Omental fat pad (tissue), 3 donors: ENCODE measurements at regions not wholly inside any gene's neighbourhood (a gene's known extent, or its start where the extent isn't known, plus 50 kb on each side); places are given as distances from the start of the nearest gene placed in this dataset.

Experiments
- ATAC-seq: fragments of 150-250 bp; one replicate; pipeline ENCODE4 v1.9.1; 2016; ENCODE audit warnings: mild to moderate bottlenecking, moderate library complexity; ENCODE audit not compliant: low FRiP score
- DNase-seq: peaks from one replicate; pipeline ENCODE4 v3.0.0-alpha.2; 2019; ENCODE audit warnings: low spot score
- TF ChIP-seq, protein P1 (sequence below), 3 donors: fragments of 450-650 bp; IDR thresholded peaks; one replicate each; pipeline ENCODE4 v1.5.1; 2016 to 2017; ENCODE audit warnings: antibody characterized with exemption in 3 of 3, mild to moderate bottlenecking in 3 of 3, moderate library complexity in 2 of 3

DNA sequence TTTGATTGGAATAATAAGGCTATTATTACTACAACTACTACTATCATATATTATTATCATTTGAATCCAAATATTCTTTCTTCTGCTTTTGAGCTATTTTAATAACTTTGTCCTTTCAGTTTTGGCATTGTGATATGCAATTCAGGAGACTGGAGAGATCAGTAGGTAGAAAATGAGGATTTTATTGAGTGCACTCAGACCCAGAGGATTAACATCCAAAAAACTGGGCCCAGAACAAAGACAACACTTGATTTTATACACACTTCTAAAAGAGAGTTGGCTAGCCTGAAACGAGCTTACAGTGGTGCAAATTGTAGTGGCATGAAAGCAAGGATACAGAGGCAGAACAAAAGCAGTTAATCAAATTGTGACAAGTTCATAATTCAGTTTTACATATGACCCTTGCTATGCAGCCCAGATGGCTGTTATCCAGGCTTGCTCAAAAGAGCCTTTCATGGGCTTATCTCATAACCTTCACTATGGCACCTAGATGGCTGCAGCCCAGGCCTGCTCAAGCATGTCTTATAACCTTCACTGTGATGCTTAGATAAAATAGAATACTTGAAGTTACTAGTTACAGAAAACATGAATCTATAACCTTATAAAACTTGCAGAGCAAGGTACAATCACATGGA lies 796.3 kb upstream of the RAG2 start:
- ATAC-seq (no peak), DNase-seq (no peak)
- TF ChIP-seq, protein P1, sequence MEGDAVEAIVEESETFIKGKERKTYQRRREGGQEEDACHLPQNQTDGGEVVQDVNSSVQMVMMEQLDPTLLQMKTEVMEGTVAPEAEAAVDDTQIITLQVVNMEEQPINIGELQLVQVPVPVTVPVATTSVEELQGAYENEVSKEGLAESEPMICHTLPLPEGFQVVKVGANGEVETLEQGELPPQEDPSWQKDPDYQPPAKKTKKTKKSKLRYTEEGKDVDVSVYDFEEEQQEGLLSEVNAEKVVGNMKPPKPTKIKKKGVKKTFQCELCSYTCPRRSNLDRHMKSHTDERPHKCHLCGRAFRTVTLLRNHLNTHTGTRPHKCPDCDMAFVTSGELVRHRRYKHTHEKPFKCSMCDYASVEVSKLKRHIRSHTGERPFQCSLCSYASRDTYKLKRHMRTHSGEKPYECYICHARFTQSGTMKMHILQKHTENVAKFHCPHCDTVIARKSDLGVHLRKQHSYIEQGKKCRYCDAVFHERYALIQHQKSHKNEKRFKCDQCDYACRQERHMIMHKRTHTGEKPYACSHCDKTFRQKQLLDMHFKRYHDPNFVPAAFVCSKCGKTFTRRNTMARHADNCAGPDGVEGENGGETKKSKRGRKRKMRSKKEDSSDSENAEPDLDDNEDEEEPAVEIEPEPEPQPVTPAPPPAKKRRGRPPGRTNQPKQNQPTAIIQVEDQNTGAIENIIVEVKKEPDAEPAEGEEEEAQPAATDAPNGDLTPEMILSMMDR (IDR thresholded peaks at IDR 0.05): no peak

DNA sequence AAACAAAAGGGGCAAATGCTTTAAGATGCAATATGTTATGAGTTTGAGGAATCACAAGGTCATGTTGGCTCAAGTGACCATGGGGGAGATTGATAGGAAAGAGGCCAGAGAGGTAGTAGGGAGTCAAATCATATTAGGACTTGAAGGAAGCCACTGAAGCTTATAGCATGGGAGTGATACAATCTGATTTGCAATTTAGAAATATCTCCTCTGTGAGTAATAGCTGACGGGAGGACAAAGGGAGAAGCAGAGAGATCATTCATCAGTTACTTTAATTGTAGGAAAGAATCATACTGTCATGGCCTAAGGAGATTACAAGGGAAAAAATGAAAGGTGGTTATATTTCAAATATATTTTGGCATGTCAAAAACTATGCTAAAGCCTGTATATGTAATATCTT lies 793.6 kb upstream of the RAG2 start:
- TF ChIP-seq, protein P1 (IDR thresholded peaks at IDR 0.05): no peak
- DNase-seq (no peak), ATAC-seq (no peak)

DNA sequence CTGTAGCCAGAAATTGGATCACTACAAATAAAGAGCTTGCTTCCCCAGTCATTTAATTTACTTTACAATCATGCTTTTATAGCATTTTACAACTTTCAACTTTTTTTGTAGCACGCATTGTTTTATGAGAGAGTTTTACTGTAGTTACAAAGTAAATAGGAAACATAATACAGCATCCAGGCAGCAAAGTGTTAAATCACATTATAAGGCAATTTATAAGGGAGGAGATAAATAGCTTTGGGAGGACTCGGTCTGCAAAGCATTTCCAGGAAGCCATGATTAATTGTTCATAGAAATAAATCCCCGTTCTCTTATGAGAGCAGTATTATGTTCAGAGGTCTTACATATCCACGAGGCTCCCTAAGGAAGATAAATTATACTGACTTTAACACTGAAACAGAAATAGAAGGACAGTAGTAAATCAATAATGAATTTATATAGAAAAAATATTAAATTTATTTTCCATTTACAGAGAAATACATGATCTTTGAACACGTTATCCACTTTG lies 792.6 kb upstream of the RAG2 start:
- TF ChIP-seq, protein P1 (IDR thresholded peaks at IDR 0.05): no peak

DNA sequence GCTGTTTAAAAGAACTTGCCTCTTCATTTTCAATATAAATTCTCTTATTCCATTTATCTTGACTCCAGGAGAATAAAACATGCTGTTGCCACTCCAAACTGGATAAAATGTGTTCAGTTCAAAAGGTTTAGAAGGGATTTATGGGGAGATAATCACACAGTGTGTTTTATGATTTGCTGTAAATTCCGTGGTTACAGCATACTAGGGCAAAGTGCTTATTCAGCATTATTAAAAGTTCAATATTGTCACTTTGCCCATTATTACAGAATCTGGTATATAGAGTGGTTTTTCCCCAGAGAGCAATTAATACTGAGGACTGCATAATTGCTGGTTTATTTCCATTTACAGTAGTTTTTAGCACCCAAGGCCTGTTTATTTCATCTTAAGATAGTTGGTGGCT lies 780.9 kb upstream of the RAG2 start:
- ATAC-seq (no peak), DNase-seq (no peak)
- TF ChIP-seq, protein P1 (IDR thresholded peaks at IDR 0.05): no peak

More for the DNA sequence above, 792.6 kb upstream of the RAG2 start:
- no peak for DNase-seq
- ATAC-seq: no peak

DNA sequence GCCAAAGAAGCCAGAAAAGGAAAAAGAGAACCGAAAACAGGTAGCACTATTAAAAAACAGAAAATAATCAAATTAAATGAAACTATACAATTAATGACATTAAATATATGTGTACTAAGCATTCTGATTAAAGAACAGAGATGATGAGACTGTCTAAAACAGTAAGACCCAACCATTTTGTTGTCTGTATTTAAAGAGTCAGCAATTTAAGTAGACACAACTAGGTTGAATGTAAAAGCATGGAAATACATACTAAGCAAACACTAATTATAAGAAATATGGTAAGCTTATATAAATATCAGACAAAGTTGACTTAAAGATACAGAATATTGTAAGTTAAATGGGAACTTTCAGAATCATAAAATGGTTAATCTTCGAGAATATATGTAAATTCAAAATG lies 774.6 kb upstream of the RAG2 start:
- TF ChIP-seq, protein P1 (IDR thresholded peaks at IDR 0.05): no peak
- DNase-seq (no peak), ATAC-seq (no peak)

DNA sequence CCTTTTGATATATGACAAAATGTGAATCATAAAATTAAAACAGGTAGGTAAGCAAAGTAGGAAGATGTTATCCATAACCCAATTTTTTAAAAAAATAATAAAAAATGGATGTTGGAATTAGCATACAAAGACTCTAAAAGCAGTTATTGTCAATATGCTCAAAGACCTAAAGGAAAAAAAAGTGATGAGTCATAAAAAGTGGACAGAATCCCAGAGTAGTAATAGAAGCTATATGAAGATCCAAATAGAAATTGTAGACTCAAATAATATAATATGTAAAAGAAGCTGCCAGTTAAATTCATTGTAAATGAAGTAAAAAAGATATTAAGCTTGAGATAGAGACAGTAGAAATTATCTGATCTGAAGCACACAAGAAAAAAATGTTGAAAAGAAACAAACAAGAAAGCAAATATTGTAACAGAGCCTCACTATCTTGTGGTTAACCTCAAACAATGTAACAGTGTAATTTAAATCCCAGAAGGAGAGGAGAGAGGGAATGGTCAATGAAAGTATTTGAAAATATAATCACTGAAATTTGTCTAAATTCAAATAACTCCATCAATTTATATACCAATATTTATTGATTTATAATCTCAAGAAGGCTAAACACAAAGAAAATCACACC lies 773.4 kb upstream of the RAG2 start:
- ATAC-seq: no peak
- TF ChIP-seq, protein P1 (IDR thresholded peaks at IDR 0.05): no peak
- no peak for DNase-seq

DNA sequence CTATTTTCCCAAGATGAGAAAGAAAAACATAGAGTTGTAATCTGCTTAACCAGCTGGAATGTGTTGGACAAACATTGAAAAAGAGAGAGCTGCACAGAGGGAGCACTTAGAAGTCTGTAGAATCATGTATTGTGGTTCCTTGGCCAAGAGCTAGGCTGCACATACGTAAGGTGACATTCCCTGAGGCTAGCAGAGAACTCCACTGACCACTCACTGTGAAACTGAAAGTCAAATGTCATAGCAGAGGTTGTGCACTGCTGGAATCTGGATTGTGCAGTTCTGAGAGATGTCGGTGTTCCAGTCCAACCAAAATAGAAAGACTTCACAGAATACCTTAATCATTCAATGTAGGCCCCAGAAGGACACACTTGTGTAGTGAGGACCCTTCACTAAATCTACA lies 772.8 kb upstream of the RAG2 start:
- ATAC-seq (no peak), DNase-seq (no peak)
- TF ChIP-seq, protein P1 (IDR thresholded peaks at IDR 0.05): no peak
